Immature natural killer cell (primary cell): ENCODE measurements at regions not wholly inside any gene's neighbourhood (a gene's known extent, or its start where the extent isn't known, plus 50 kb on each side); places are given as distances from the start of the nearest gene placed in this dataset.

Source experiments
- DNase-seq, 3 donors: peaks; one replicate each; pipeline ENCODE4 v3.0.0; 2022; ENCODE audit warnings: mixed read lengths in 1 of 3
- H3K27ac Mint-ChIP-seq, 6 donors: one replicate each; pipeline ENCODE4 v1.8.0; 2020; ENCODE audit warnings: mixed read lengths in 6 of 6, mild to moderate bottlenecking in 5 of 6, inconsistent platforms in 4 of 6, moderate library complexity in 3 of 6
- H3K27me3 Mint-ChIP-seq, 3 donors: one replicate each; pipeline ENCODE4 v1.8.0; 2020 to 2021; ENCODE audit warnings: low read depth in 3 of 3, mild to moderate bottlenecking in 3 of 3, mixed read lengths in 3 of 3, moderate library complexity in 3 of 3, inconsistent platforms in 1 of 3
- H3K36me3 Mint-ChIP-seq, 3 donors: one replicate each; pipeline ENCODE4 v1.8.0; 2020; ENCODE audit warnings: mixed read lengths in 3 of 3, inconsistent platforms in 2 of 3, mild to moderate bottlenecking in 2 of 3
- H3K4me1 Mint-ChIP-seq, 2 donors: one replicate each; pipeline ENCODE4 v1.8.0; 2020; ENCODE audit warnings: inconsistent platforms in 2 of 2, mild to moderate bottlenecking in 2 of 2, mixed read lengths in 2 of 2, moderate library complexity in 1 of 2
- H3K4me3 Mint-ChIP-seq, 5 donors: one replicate each; pipeline ENCODE4 v1.8.0; 2020; ENCODE audit warnings: mild to moderate bottlenecking in 5 of 5, mixed read lengths in 5 of 5, inconsistent platforms in 3 of 5, moderate library complexity in 3 of 5
- H3K9me3 Mint-ChIP-seq, 6 donors: one replicate each; pipeline ENCODE4 v1.8.0; 2020; ENCODE audit warnings: mild to moderate bottlenecking in 6 of 6, mixed read lengths in 6 of 6, inconsistent platforms in 4 of 6, moderate library complexity in 3 of 6

GRCh38 chr5:2286250-2286649, 403.5 kb upstream of the IRX4 start:
- Mint-ChIP-seq H3K27me3 (peaks cover 2 to 6% (median 4%) of the 10 kb centered on the region in 3 donors), H3K4me3 (no peak overlapping the region), H3K36me3 (no peaks in the 10 kb centered on the region), H3K9me3 (peaks cover 0 to 3% (median 0%) of the 10 kb centered on the region in 6 donors), H3K4me1 (no peaks in the 10 kb centered on the region), H3K27ac (no peak overlapping the region)
- DNase-seq, result no peak

GRCh38 chr5:2284678-2285077, 402.0 kb upstream of the IRX4 start:
- Mint-ChIP-seq H3K4me3 (no peak overlapping the region), H3K27ac (no peak overlapping the region), H3K27me3 (peaks cover 0 to 6% (median 5%) of the 10 kb centered on the region in 3 donors), H3K9me3 (peaks cover 0 to 3% (median 0%) of the 10 kb centered on the region in 6 donors), H3K4me1 (no peaks in the 10 kb centered on the region), H3K36me3 (no peaks in the 10 kb centered on the region)
- DNase-seq, result no peak

GRCh38 chr5:2283481-2284045, 400.8 kb upstream of the IRX4 start:
- no peak for DNase-seq
- H3K4me3 Mint-ChIP-seq, result no peak overlapping the region

GRCh38 chr5:2282893-2283292, 400.2 kb upstream of the IRX4 start:
- H3K4me3 Mint-ChIP-seq, result no peak overlapping the region
- no peak for DNase-seq
- peaks cover 2 to 5% (median 3%) of the 10 kb centered on the region in 3 donors for H3K27me3 Mint-ChIP-seq
- H3K9me3 Mint-ChIP-seq, result peaks cover 0 to 5% (median 0%) of the 10 kb centered on the region in 6 donors
- H3K27ac Mint-ChIP-seq, result no peak overlapping the region
- no peaks in the 10 kb centered on the region for H3K4me1 Mint-ChIP-seq
- no peaks in the 10 kb centered on the region for H3K36me3 Mint-ChIP-seq

More at GRCh38 chr5:2283481-2284045, 400.8 kb upstream of the IRX4 start:
- H3K27ac Mint-ChIP-seq, result no peak overlapping the region
- H3K27me3 Mint-ChIP-seq, result peaks cover 3 to 6% (median 5%) of the 10 kb centered on the region in 3 donors
- no peaks in the 10 kb centered on the region for H3K36me3 Mint-ChIP-seq
- no peaks in the 10 kb centered on the region for H3K4me1 Mint-ChIP-seq
- H3K9me3 Mint-ChIP-seq, result peaks cover 0 to 5% (median 0%) of the 10 kb centered on the region in 6 donors

GRCh38 chr5:2282034-2282690, 399.4 kb upstream of the IRX4 start:
- H3K27ac Mint-ChIP-seq, result no peak overlapping the region
- H3K4me1 Mint-ChIP-seq, result no peaks in the 10 kb centered on the region
- no peak overlapping the region for H3K4me3 Mint-ChIP-seq
- peaks cover 2 to 5% (median 3%) of the 10 kb centered on the region in 3 donors for H3K27me3 Mint-ChIP-seq
- no peaks in the 10 kb centered on the region for H3K36me3 Mint-ChIP-seq
- peaks cover 0 to 5% (median 0%) of the 10 kb centered on the region in 6 donors for H3K9me3 Mint-ChIP-seq
- DNase-seq, result no peak

- H3K4me3 Mint-ChIP-seq, result no peak overlapping the region
- no peaks in the 10 kb centered on the region for H3K36me3 Mint-ChIP-seq
- no peaks in the 10 kb centered on the region for H3K4me1 Mint-ChIP-seq
- H3K9me3 Mint-ChIP-seq, result peaks cover 0 to 5% (median 0%) of the 10 kb centered on the region in 6 donors
- peaks cover 2 to 5% (median 3%) of the 10 kb centered on the region in 3 donors for H3K27me3 Mint-ChIP-seq
- no peak for DNase-seq
- H3K27ac Mint-ChIP-seq, result no peak overlapping the region
Observed at GRCh38 chr5:2281446-2281845, 398.7 kb upstream of the IRX4 start.

GRCh38 chr5:2280318-2280717, 397.6 kb upstream of the IRX4 start:
- no peak overlapping the region for H3K4me3 Mint-ChIP-seq
- H3K36me3 Mint-ChIP-seq, result no peaks in the 10 kb centered on the region
- H3K9me3 Mint-ChIP-seq, result peaks cover 0 to 5% (median 0%) of the 10 kb centered on the region in 6 donors
- DNase-seq, result no peak
- H3K4me1 Mint-ChIP-seq, result no peaks in the 10 kb centered on the region
- no peak overlapping the region for H3K27ac Mint-ChIP-seq
- H3K27me3 Mint-ChIP-seq, result peaks cover 2 to 5% (median 3%) of the 10 kb centered on the region in 3 donors

GRCh38 chr5:2278825-2279456, 396.2 kb upstream of the IRX4 start:
- H3K4me3 Mint-ChIP-seq, result no peak overlapping the region
- H3K4me1 Mint-ChIP-seq, result no peaks in the 10 kb centered on the region
- no peaks in the 10 kb centered on the region for H3K36me3 Mint-ChIP-seq
- peaks cover 0 to 5% (median 0%) of the 10 kb centered on the region in 6 donors for H3K9me3 Mint-ChIP-seq
- H3K27me3 Mint-ChIP-seq, result peaks cover 2 to 5% (median 3%) of the 10 kb centered on the region in 3 donors
- DNase-seq, result no peak
- no peak overlapping the region for H3K27ac Mint-ChIP-seq

GRCh38 chr5:2277886-2278285, 395.2 kb upstream of the IRX4 start:
- Mint-ChIP-seq H3K27me3 (peaks cover 3 to 5% (median 4%) of the 10 kb centered on the region in 3 donors), H3K4me3 (peak overlapping the region in 2 of 5 donors; percentile 33 to 41), H3K9me3 (peaks cover 0 to 2% (median 0%) of the 10 kb centered on the region in 6 donors), H3K36me3 (no peaks in the 10 kb centered on the region), H3K4me1 (no peaks in the 10 kb centered on the region), H3K27ac (no peak overlapping the region)
- no peak for DNase-seq

GRCh38 chr5:2276101-2276500, 393.4 kb upstream of the IRX4 start:
- Mint-ChIP-seq H3K27me3 (peaks cover 1 to 4% (median 2%) of the 10 kb centered on the region in 3 donors), H3K36me3 (no peaks in the 10 kb centered on the region), H3K9me3 (peaks cover 0 to 2% (median 0%) of the 10 kb centered on the region in 6 donors), H3K27ac (no peak overlapping the region), H3K4me3 (no peak overlapping the region), H3K4me1 (no peaks in the 10 kb centered on the region)
- DNase-seq, result no peak

- DNase-seq, result no peak
- H3K4me3 Mint-ChIP-seq, result no peak overlapping the region
- H3K9me3 Mint-ChIP-seq, result no peaks in the 10 kb centered on the region
- H3K36me3 Mint-ChIP-seq, result no peaks in the 10 kb centered on the region
- peaks cover 2 to 5% (median 2%) of the 10 kb centered on the region in 3 donors for H3K27me3 Mint-ChIP-seq
- H3K4me1 Mint-ChIP-seq, result no peaks in the 10 kb centered on the region
- H3K27ac Mint-ChIP-seq, result no peak overlapping the region
Observed at GRCh38 chr5:2272755-2273154, 390.0 kb upstream of the IRX4 start.

GRCh38 chr5:2272039-2272438, 389.3 kb upstream of the IRX4 start:
- Mint-ChIP-seq H3K4me1 (no peaks in the 10 kb centered on the region), H3K4me3 (no peak overlapping the region), H3K36me3 (no peaks in the 10 kb centered on the region), H3K27me3 (peaks cover 2 to 6% (median 2%) of the 10 kb centered on the region in 3 donors), H3K27ac (no peak overlapping the region), H3K9me3 (no peaks in the 10 kb centered on the region)
- DNase-seq, result no peak

- Mint-ChIP-seq H3K4me1 (no peaks in the 10 kb centered on the region), H3K27ac (no peak overlapping the region), H3K9me3 (no peaks in the 10 kb centered on the region), H3K27me3 (peaks cover 2 to 6% (median 5%) of the 10 kb centered on the region in 3 donors), H3K4me3 (no peak overlapping the region), H3K36me3 (no peaks in the 10 kb centered on the region)
- no peak for DNase-seq
Observed at GRCh38 chr5:2271316-2271715, 388.6 kb upstream of the IRX4 start.

- no peak for DNase-seq
Observed at GRCh38 chr5:2270467-2270866, 387.7 kb upstream of the IRX4 start.

More at GRCh38 chr5:2270467-2270866, 387.7 kb upstream of the IRX4 start:
- H3K4me1 Mint-ChIP-seq, result no peaks in the 10 kb centered on the region
- no peak overlapping the region for H3K27ac Mint-ChIP-seq
- H3K9me3 Mint-ChIP-seq, result no peaks in the 10 kb centered on the region
- no peak overlapping the region for H3K4me3 Mint-ChIP-seq
- no peaks in the 10 kb centered on the region for H3K36me3 Mint-ChIP-seq
- H3K27me3 Mint-ChIP-seq, result peaks cover 2 to 6% (median 5%) of the 10 kb centered on the region in 3 donors
